A549 (cell line): ENCODE measurements at regions not wholly inside any gene's neighbourhood (a gene's known extent, or its start where the extent isn't known, plus 50 kb on each side); places are given as distances from the start of the nearest gene placed in this dataset.

Source experiments
- BHLHE40 ChIP-seq: IDR thresholded peaks from 2 replicates; pipeline ENCODE4 v1.6.1; 2012; ENCODE audit warnings: low read depth, low read length, inconsistent platforms
- CTCF ChIP-seq: fragments of >200 bp; sonication (Bioruptor Twin); formaldehyde crosslinking; IDR thresholded peaks from 3 replicates; pipeline ENCODE4 v1.5.1; 2016
- POLR2A ChIP-seq: IDR thresholded peaks from 2 replicates; pipeline ENCODE4 v1.6.1; 2012; ENCODE audit warnings: mild to moderate bottlenecking, low read length
- REST ChIP-seq: fragments of 200-600 bp; sonication (generic); IDR thresholded peaks from 2 replicates; pipeline ENCODE4 v1.6.1; 2016; ENCODE audit warnings: antibody characterized with exemption, mild to moderate bottlenecking, moderate library complexity
- USF2 ChIP-seq: fragments of 450-650 bp; IDR thresholded peaks from 2 replicates; pipeline ENCODE4 v1.6.1; 2014; ENCODE audit warnings: antibody characterized with exemption

GRCh38 chr14:80350707-80351106, 139.4 kb upstream of the DIO2 start:
- TF ChIP-seq REST (no peak), CTCF (no peak), BHLHE40 (no peak), POLR2A (no peak), USF2 (no peak)
